H1 (cell line): ENCODE measurements at regions not wholly inside any gene's neighbourhood (a gene's known extent, or its start where the extent isn't known, plus 50 kb on each side); places are given as distances from the start of the nearest gene placed in this dataset.

Source experiments
- CTCF ChIA-PET: fragments of 300-600 bp; sonication (Branson Sonifier 250); formaldehyde crosslinking; loops from one replicate; lab custom pipeline; 2021; ENCODE audit not compliant: partially characterized antibody; lab: Charles Lee
- POLR2A ChIA-PET: fragments of 300-600 bp; sonication (Branson Sonifier 250); formaldehyde crosslinking; loops from one replicate; lab custom pipeline; 2021; ENCODE audit warnings: inconsistent platforms; ENCODE audit not compliant: partially characterized antibody; lab: Charles Lee
- DNase-seq, 2 experiments: peaks; one replicate each; pipeline versions ENCODE4 v3.0.0 to v3.0.0-alpha.2; 2010 to 2022; ENCODE audit warnings: low spot score in 2 of 2, low read depth in 1 of 2, mixed read lengths in 1 of 2
- FAIRE-seq: peaks from 2 replicates; lab custom pipeline; 2011; peaks lifted over from hg19 to GRCh38; lab: Jason Lieb, UNC
- H2AFZ ChIP-seq: 2 replicates; pipeline ENCODE4 v1.8.1; 2012; ENCODE audit warnings: low read length, inconsistent platforms
- H2AK5ac ChIP-seq: 2 replicates; pipeline ENCODE4 v1.6.1; 2013; ENCODE audit warnings: low read depth, low read length
- H2BK120ac ChIP-seq: replicated peaks from 2 replicates; pipeline ENCODE3; 2013; ENCODE audit warnings: low read depth, low read length, inconsistent platforms
- H2BK12ac ChIP-seq: 2 replicates; pipeline ENCODE4 v1.6.1; 2013; ENCODE audit warnings: low read depth, low read length
- H2BK15ac ChIP-seq: 2 replicates; pipeline ENCODE4 v1.6.1; 2013; ENCODE audit warnings: low read length
- H2BK20ac ChIP-seq: 2 replicates; pipeline ENCODE4 v1.6.1; 2013; ENCODE audit warnings: low read length
- H2BK5ac ChIP-seq: 2 replicates; pipeline ENCODE4 v1.6.1; 2013; ENCODE audit warnings: low read depth, low read length
- H3K14ac ChIP-seq: 2 replicates; pipeline ENCODE4 v1.6.1; 2013; ENCODE audit warnings: inconsistent platforms; ENCODE audit not compliant: insufficient read length
- H3K18ac ChIP-seq: 2 replicates; pipeline ENCODE4 v1.6.1; 2013; ENCODE audit warnings: low read length; ENCODE audit errors: extremely low read depth
- H3K23ac ChIP-seq: 2 replicates; pipeline ENCODE4 v1.6.1; 2013; ENCODE audit warnings: inconsistent platforms; ENCODE audit not compliant: insufficient read length
- H3K23me2 ChIP-seq: 2 replicates; pipeline ENCODE4 v1.6.1; 2013; ENCODE audit warnings: low read depth, low read length
- H3K27ac ChIP-seq: 2 replicates; pipeline ENCODE4 v1.6.1; 2011; ENCODE audit warnings: low read depth, low read length, inconsistent platforms
- H3K27me3 ChIP-seq, 4 experiments: replicated peaks in 1 of 4; 1 replicate in 1 of 4; 2 replicates in 3 of 4; pipeline versions ENCODE4 v1.6.1 to v1.8.1; 2011 to 2013; ENCODE audit warnings: low read length in 3 of 4, mild to moderate bottlenecking in 3 of 4, inconsistent platforms in 2 of 4, mixed read lengths in 2 of 4, moderate library complexity in 1 of 4; ENCODE audit not compliant: control insufficient read depth in 3 of 4, insufficient read depth in 3 of 4; ENCODE audit errors: extremely low read depth in 1 of 4
- H3K36me3 ChIP-seq, 4 experiments: 2 replicates each; pipeline versions ENCODE4 v1.6.1 to v1.8.1; 2011 to 2013; ENCODE audit warnings: mild to moderate bottlenecking in 4 of 4, low read length in 3 of 4, moderate library complexity in 2 of 4, control low read depth in 1 of 4, inconsistent platforms in 1 of 4; ENCODE audit not compliant: insufficient read depth in 4 of 4, control insufficient read depth in 2 of 4
- H3K4ac ChIP-seq: replicated peaks from 2 replicates; pipeline ENCODE3; 2013; ENCODE audit warnings: low read length, low read depth, mixed read lengths, inconsistent platforms; ENCODE audit not compliant: insufficient read length
- H3K4me1 ChIP-seq, 4 experiments: replicated peaks in 1 of 4; 1 replicate in 1 of 4; 2 replicates in 3 of 4; pipeline versions ENCODE4 v1.6.1 to v1.8.1; 2011 to 2013; ENCODE audit warnings: low read length in 3 of 4, inconsistent platforms in 2 of 4, mixed read lengths in 1 of 4; ENCODE audit not compliant: insufficient read depth in 4 of 4, control insufficient read depth in 3 of 4
- H3K4me2 ChIP-seq, 2 experiments: 2 replicates each; pipeline versions ENCODE4 v1.6.1 to v1.8.1; 2011 to 2013; ENCODE audit warnings: low read depth in 2 of 2, low read length in 2 of 2, control low read depth in 1 of 2, inconsistent platforms in 1 of 2, mild to moderate bottlenecking in 1 of 2; ENCODE audit not compliant: insufficient read depth in 1 of 2
- H3K4me3 ChIP-seq, 4 experiments: fragments of 200-600, 300-600 bp in 1 of 4; sonication (generic), shearing (Covaris generic), sonication (Bioruptor Twin) in 1 of 4; 2 replicates each; pipeline versions ENCODE4 v1.5.1 to v1.8.1; 2011 to 2016; ENCODE audit warnings: low read length in 4 of 4, low read depth in 3 of 4, control low read depth in 2 of 4, inconsistent platforms in 2 of 4, mild to moderate bottlenecking in 2 of 4, mixed read lengths in 1 of 4, moderate library complexity in 1 of 4; ENCODE audit not compliant: insufficient read depth in 2 of 4; ENCODE audit errors: extremely low read depth in 1 of 4
- H3K56ac ChIP-seq: replicated peaks from 2 replicates; pipeline ENCODE3; 2013; ENCODE audit warnings: low read depth, mild to moderate bottlenecking, mixed read lengths, low read length, inconsistent platforms; ENCODE audit not compliant: insufficient read length
- H3K79me1 ChIP-seq: 2 replicates; pipeline ENCODE4 v1.6.1; 2013; ENCODE audit warnings: low read depth, low read length, control low read depth
- H3K79me2 ChIP-seq, 2 experiments: 2 replicates each; pipeline versions ENCODE4 v1.6.1 to v1.8.1; 2012 to 2013; ENCODE audit warnings: low read length in 2 of 2, mild to moderate bottlenecking in 2 of 2, inconsistent platforms in 1 of 2; ENCODE audit not compliant: insufficient read depth in 2 of 2, control insufficient read depth in 1 of 2
- H3K9ac ChIP-seq, 4 experiments: replicated peaks in 1 of 4; 1 replicate in 1 of 4; 2 replicates in 3 of 4; pipeline versions ENCODE4 v1.6.1 to v1.8.1; 2011 to 2013; ENCODE audit warnings: low read depth in 3 of 4, low read length in 3 of 4, control low read depth in 2 of 4, mild to moderate bottlenecking in 2 of 4, moderate library complexity in 2 of 4, inconsistent platforms in 1 of 4; ENCODE audit errors: extremely low read depth in 1 of 4
- H3K9me3 ChIP-seq, 2 experiments: 2 replicates each; pipeline versions ENCODE4 v1.6.1 to v1.8.1; 2012 to 2013; ENCODE audit warnings: mild to moderate bottlenecking in 2 of 2, moderate library complexity in 2 of 2, control low read depth in 1 of 2, inconsistent platforms in 1 of 2, low read depth in 1 of 2, low read length in 1 of 2, mixed read lengths in 1 of 2; ENCODE audit not compliant: insufficient read depth in 2 of 2
- H4K20me1 ChIP-seq, 2 experiments: replicated peaks in 1 of 2; 2 replicates each; pipeline versions ENCODE3 to v1.8.1; 2011 to 2013; ENCODE audit warnings: inconsistent platforms in 2 of 2, low read length in 2 of 2, mild to moderate bottlenecking in 1 of 2; ENCODE audit not compliant: insufficient read depth in 2 of 2, control insufficient read depth in 1 of 2
- H4K5ac ChIP-seq: 2 replicates; pipeline ENCODE4 v1.6.1; 2013; ENCODE audit warnings: low read length, low read depth, mixed read lengths, inconsistent platforms; ENCODE audit not compliant: insufficient read length
- H4K8ac ChIP-seq: 2 replicates; pipeline ENCODE4 v1.8.0; 2013; ENCODE audit warnings: mild to moderate bottlenecking, moderate library complexity, low read length, inconsistent platforms; ENCODE audit not compliant: insufficient read depth; ENCODE audit errors: extremely low read depth
- H4K91ac ChIP-seq: replicated peaks from 2 replicates; pipeline ENCODE3; 2013; ENCODE audit warnings: low read length, mixed read lengths, inconsistent platforms; ENCODE audit not compliant: insufficient read length
- SP2 ChIP-seq: IDR thresholded peaks from 2 replicates; pipeline ENCODE4 v1.6.1; 2012; ENCODE audit warnings: mild to moderate bottlenecking, low read length, inconsistent platforms
- YY1 ChIP-seq: IDR thresholded peaks from 2 replicates; pipeline ENCODE4 v1.6.1; 2011; ENCODE audit warnings: low read depth, mild to moderate bottlenecking, low read length
- WGBS, 2 experiments: shearing (Covaris generic) in 1 of 2; methylation state at CpG; one replicate each; pipeline versions ENCODE4 v1.1.6 to v1.1.7; 2013 to 2015; ENCODE audit warnings: low lambda C conversion rate in 2 of 2, mixed read lengths in 2 of 2, inconsistent platforms in 1 of 2, low coverage in 1 of 2, missing lambda C conversion rate in 1 of 2; ENCODE audit not compliant: insufficient replicate concordance in 2 of 2, insufficient coverage in 1 of 2, insufficient read length in 1 of 2; ENCODE audit errors: extremely low coverage in 1 of 2, missing lambda C conversion rate in 1 of 2; 5-methylcytosine and 5-hydroxymethylcytosine counted together

- no peak overlapping the region for H2AK5ac ChIP-seq
- no peak overlapping the region for H2BK5ac ChIP-seq
- no peak overlapping the region for H3K14ac ChIP-seq
- H3K4me3 ChIP-seq = no peak overlapping the region
- no peak overlapping the region for H2BK15ac ChIP-seq
- DNase-seq (no peak), FAIRE-seq (no peak)
- no peak overlapping the region for H2BK20ac ChIP-seq
- ChIA-PET CTCF (no interaction called here), POLR2A (no interaction called here)
- H2BK120ac ChIP-seq = no peak overlapping the region
- H3K56ac ChIP-seq = no peak overlapping the region
- no peak overlapping the region for H3K9ac ChIP-seq
- no peaks in the 10 kb centered on the region for H3K79me2 ChIP-seq
- WGBS, 2 experiments = 92% methylated on average over 5 of the region's 5 CpGs; no CpG with 5 or more reads in 1 of the 2 experiments
- no peak overlapping the region for H2BK12ac ChIP-seq
- H4K5ac ChIP-seq = no peak overlapping the region
- no peaks in the 10 kb centered on the region for H4K20me1 ChIP-seq
- H3K4me1 ChIP-seq = no peaks in the 10 kb centered on the region
- no peak overlapping the region for H4K8ac ChIP-seq
- H3K23me2 ChIP-seq = no peaks in the 10 kb centered on the region
- H4K91ac ChIP-seq = no peak overlapping the region
- H3K4me2 ChIP-seq = no peak overlapping the region
- no peak overlapping the region for H3K18ac ChIP-seq
- no peaks in the 10 kb centered on the region for H3K79me1 ChIP-seq
- no peak overlapping the region for H2AFZ ChIP-seq
- no peaks in the 10 kb centered on the region for H3K9me3 ChIP-seq
- no peak overlapping the region for H3K23ac ChIP-seq
- no peak overlapping the region for H3K4ac ChIP-seq
- no peak overlapping the region for H3K27ac ChIP-seq
- H3K27me3 ChIP-seq = no peaks in the 10 kb centered on the region
- no peaks in the 10 kb centered on the region; a peak in 1 of 8 replicates for H3K36me3 ChIP-seq
- no peak for TF ChIP-seq YY1
- TF ChIP-seq SP2 = no peak
These were observed 463.9 kb downstream of the WDR72 start for GRCh38 chr15:53295574-53295973.
